Liver (tissue), 3 donors: ENCODE measurements at regions not wholly inside any gene's neighbourhood (a gene's known extent, or its start where the extent isn't known, plus 50 kb on each side); places are given as distances from the start of the nearest gene placed in this dataset.

Experiments
- GABPA ChIP-seq, 2 donors: IDR thresholded peaks in 1 of 2; conservative IDR thresholded peaks in 1 of 2; 2 replicates each; pipeline ENCODE4 v1.6.1; 2016; ENCODE audit warnings: antibody characterized with exemption in 2 of 2, mild to moderate bottlenecking in 1 of 2, moderate library complexity in 1 of 2
- HNF4G ChIP-seq: IDR thresholded peaks from 2 replicates; pipeline ENCODE4 v1.6.1; 2016; ENCODE audit warnings: antibody characterized with exemption
- JUND ChIP-seq, 2 donors: IDR thresholded peaks; 2 replicates each; pipeline ENCODE4 v1.6.1; 2016; ENCODE audit warnings: antibody characterized with exemption in 2 of 2
- RAD21 ChIP-seq, 2 donors: IDR thresholded peaks; 2 replicates each; pipeline ENCODE4 v1.6.1; 2016; ENCODE audit warnings: antibody characterized with exemption in 2 of 2, mild to moderate bottlenecking in 2 of 2
- RXRA ChIP-seq, 2 donors: IDR thresholded peaks; 2 replicates each; pipeline ENCODE4 v1.6.1; 2017 to 2018; ENCODE audit warnings: antibody characterized with exemption in 2 of 2, mild to moderate bottlenecking in 1 of 2
- SP1 ChIP-seq: IDR thresholded peaks from 2 replicates; pipeline ENCODE4 v1.6.1; 2018; ENCODE audit warnings: antibody characterized with exemption, mild to moderate bottlenecking
- TF ChIP-seq, protein P1 (sequence below): fragments of 150-350 bp; IDR thresholded peaks from 2 replicates; pipeline ENCODE4 v1.5.1; 2017; ENCODE audit warnings: improper control_type of control experiment, low read depth, low read length; ENCODE audit not compliant: missing input control
- TF ChIP-seq, protein P2 (sequence below): IDR thresholded peaks from 2 replicates; pipeline ENCODE4 v1.6.1; 2016; ENCODE audit warnings: antibody characterized with exemption
- TF ChIP-seq, protein P3 (sequence below): IDR thresholded peaks from 2 replicates; pipeline ENCODE4 v1.6.1; 2016; ENCODE audit warnings: antibody characterized with exemption, mild to moderate bottlenecking
- TF ChIP-seq, protein P4 (sequence below): IDR thresholded peaks from 2 replicates; pipeline ENCODE4 v1.6.1; 2016; ENCODE audit warnings: antibody characterized with exemption
- donor health status: healthy.
- donor health status: healthy.

DNA sequence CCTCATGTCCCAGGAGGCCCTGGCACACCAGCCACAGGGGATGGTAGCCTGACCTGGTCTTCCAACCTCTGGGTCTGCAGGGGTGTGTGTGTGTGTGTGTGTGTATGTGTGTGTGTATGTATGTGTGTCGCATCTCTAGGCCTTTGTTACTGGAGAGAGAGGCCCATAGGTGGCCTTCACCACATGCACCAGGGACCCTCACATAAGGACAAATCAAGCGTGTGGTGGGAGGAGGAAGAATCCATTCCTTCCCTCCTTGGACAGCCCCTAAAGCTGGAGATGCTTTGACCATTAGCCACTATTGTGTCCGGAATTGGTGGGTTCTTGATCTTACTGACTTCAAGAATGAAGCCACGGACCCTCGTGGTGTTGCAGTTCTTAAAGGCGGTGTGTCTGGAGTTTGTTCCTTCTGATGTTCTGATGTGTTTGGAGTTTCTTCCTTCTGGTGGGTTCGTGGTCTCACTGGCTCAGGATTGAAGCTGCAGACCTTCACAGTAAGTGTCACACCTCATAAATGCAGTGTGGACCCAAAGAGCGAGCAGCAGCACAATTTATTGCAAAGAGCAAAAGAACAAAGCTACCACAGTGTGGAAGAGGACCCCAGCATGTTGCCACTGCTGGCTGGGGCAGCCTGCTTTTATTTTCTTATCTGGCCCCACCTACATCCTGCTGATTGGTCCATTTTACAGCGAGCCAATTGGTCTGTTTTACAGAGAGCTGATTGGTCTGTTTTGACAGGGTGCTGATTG, 104.1 kb downstream of the DDX1 start:
- TF ChIP-seq HNF4G (no peak), RXRA (IDR thresholded peaks at IDR 0.05) (no peak), RAD21 (IDR thresholded peaks at IDR 0.05) (no peak), JUND (IDR thresholded peaks at IDR 0.05) (no peak), GABPA (IDR thresholded peaks at IDR 0.05 in 1 of 2, conservative IDR thresholded peaks at IDR 0.05 in 1 of 2) (no peak), SP1 (no peak)
- TF ChIP-seq, protein P1, sequence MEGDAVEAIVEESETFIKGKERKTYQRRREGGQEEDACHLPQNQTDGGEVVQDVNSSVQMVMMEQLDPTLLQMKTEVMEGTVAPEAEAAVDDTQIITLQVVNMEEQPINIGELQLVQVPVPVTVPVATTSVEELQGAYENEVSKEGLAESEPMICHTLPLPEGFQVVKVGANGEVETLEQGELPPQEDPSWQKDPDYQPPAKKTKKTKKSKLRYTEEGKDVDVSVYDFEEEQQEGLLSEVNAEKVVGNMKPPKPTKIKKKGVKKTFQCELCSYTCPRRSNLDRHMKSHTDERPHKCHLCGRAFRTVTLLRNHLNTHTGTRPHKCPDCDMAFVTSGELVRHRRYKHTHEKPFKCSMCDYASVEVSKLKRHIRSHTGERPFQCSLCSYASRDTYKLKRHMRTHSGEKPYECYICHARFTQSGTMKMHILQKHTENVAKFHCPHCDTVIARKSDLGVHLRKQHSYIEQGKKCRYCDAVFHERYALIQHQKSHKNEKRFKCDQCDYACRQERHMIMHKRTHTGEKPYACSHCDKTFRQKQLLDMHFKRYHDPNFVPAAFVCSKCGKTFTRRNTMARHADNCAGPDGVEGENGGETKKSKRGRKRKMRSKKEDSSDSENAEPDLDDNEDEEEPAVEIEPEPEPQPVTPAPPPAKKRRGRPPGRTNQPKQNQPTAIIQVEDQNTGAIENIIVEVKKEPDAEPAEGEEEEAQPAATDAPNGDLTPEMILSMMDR: no peak
- TF ChIP-seq, protein P2, sequence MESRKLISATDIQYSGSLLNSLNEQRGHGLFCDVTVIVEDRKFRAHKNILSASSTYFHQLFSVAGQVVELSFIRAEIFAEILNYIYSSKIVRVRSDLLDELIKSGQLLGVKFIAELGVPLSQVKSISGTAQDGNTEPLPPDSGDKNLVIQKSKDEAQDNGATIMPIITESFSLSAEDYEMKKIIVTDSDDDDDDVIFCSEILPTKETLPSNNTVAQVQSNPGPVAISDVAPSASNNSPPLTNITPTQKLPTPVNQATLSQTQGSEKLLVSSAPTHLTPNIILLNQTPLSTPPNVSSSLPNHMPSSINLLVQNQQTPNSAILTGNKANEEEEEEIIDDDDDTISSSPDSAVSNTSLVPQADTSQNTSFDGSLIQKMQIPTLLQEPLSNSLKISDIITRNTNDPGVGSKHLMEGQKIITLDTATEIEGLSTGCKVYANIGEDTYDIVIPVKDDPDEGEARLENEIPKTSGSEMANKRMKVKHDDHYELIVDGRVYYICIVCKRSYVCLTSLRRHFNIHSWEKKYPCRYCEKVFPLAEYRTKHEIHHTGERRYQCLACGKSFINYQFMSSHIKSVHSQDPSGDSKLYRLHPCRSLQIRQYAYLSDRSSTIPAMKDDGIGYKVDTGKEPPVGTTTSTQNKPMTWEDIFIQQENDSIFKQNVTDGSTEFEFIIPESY: no peak
- TF ChIP-seq, protein P3, sequence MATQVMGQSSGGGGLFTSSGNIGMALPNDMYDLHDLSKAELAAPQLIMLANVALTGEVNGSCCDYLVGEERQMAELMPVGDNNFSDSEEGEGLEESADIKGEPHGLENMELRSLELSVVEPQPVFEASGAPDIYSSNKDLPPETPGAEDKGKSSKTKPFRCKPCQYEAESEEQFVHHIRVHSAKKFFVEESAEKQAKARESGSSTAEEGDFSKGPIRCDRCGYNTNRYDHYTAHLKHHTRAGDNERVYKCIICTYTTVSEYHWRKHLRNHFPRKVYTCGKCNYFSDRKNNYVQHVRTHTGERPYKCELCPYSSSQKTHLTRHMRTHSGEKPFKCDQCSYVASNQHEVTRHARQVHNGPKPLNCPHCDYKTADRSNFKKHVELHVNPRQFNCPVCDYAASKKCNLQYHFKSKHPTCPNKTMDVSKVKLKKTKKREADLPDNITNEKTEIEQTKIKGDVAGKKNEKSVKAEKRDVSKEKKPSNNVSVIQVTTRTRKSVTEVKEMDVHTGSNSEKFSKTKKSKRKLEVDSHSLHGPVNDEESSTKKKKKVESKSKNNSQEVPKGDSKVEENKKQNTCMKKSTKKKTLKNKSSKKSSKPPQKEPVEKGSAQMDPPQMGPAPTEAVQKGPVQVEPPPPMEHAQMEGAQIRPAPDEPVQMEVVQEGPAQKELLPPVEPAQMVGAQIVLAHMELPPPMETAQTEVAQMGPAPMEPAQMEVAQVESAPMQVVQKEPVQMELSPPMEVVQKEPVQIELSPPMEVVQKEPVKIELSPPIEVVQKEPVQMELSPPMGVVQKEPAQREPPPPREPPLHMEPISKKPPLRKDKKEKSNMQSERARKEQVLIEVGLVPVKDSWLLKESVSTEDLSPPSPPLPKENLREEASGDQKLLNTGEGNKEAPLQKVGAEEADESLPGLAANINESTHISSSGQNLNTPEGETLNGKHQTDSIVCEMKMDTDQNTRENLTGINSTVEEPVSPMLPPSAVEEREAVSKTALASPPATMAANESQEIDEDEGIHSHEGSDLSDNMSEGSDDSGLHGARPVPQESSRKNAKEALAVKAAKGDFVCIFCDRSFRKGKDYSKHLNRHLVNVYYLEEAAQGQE: no peak
- TF ChIP-seq, protein P4, sequence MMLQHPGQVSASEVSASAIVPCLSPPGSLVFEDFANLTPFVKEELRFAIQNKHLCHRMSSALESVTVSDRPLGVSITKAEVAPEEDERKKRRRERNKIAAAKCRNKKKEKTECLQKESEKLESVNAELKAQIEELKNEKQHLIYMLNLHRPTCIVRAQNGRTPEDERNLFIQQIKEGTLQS: no peak
